Naive B cell (primary cell): ENCODE measurements at regions not wholly inside any gene's neighbourhood (a gene's known extent, or its start where the extent isn't known, plus 50 kb on each side); places are given as distances from the start of the nearest gene placed in this dataset.

Experiments
- ATAC-seq, 2 donors: fragments of 150-1000 bp; cut with Tn5 transposase; 2 replicates each; pipeline ENCODE4 v1.10.0; 2021; ENCODE audit warnings: low read depth in 2 of 2, mild to moderate bottlenecking in 2 of 2, moderate library complexity in 2 of 2
- DNase-seq: peaks from one replicate; pipeline ENCODE4 v3.0.0; 2022
- H3K27ac Mint-ChIP-seq, 6 donors: one replicate each; pipeline ENCODE4 v1.8.0; 2020 to 2022; ENCODE audit warnings: mild to moderate bottlenecking in 6 of 6, mixed read lengths in 6 of 6, moderate library complexity in 5 of 6, inconsistent platforms in 2 of 6
- H3K27me3 Mint-ChIP-seq, 3 donors: one replicate each; pipeline ENCODE4 v1.8.0; 2021 to 2022; ENCODE audit warnings: mixed read lengths in 3 of 3, mild to moderate bottlenecking in 1 of 3
- H3K36me3 Mint-ChIP-seq, 2 donors: one replicate each; pipeline ENCODE4 v1.8.0; 2020 to 2022; ENCODE audit warnings: mixed read lengths in 2 of 2, inconsistent platforms in 1 of 2, mild to moderate bottlenecking in 1 of 2
- H3K4me1 Mint-ChIP-seq, 3 donors: one replicate each; pipeline ENCODE4 v1.8.0; 2020 to 2022; ENCODE audit warnings: mixed read lengths in 3 of 3, inconsistent platforms in 1 of 3, mild to moderate bottlenecking in 1 of 3, moderate library complexity in 1 of 3
- H3K4me3 Mint-ChIP-seq, 8 donors: one replicate each; pipeline ENCODE4 v1.8.0; 2020 to 2022; ENCODE audit warnings: mild to moderate bottlenecking in 8 of 8, mixed read lengths in 8 of 8, moderate library complexity in 8 of 8, inconsistent platforms in 2 of 8
- H3K9me3 Mint-ChIP-seq, 7 donors: one replicate each; pipeline ENCODE4 v1.8.0; 2020 to 2022; ENCODE audit warnings: mixed read lengths in 7 of 7, mild to moderate bottlenecking in 5 of 7, inconsistent platforms in 2 of 7, moderate library complexity in 1 of 7

DNA sequence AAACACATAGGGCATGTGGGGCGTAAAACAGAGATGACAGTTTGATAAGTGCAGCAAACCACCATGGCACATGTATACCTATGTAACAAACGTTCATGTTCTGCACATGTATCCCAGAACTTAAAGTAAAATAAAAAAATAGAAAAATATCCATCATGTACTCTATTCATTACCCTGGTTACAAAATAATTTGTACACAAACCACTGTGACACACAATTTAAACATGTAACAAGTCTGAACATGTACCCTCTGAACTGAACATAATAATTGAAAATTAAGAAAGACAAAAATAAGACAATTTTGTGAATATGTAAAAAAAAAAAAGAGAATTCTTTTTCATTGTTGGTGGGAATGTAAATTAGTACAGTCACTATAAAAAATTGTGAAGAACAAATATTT is 379.2 kb downstream of the KDM5D start:
- no peak for DNase-seq
- Mint-ChIP-seq H3K4me1 (no peaks in the 10 kb centered on the region), H3K9me3 (peaks cover 0 to 1% (median 0%) of the 10 kb centered on the region in 7 donors), H3K36me3 (no peaks in the 10 kb centered on the region), H3K27me3 (no peaks in the 10 kb centered on the region), H3K27ac (no peak overlapping the region), H3K4me3 (no peak overlapping the region)
- ATAC-seq: no peak

DNA sequence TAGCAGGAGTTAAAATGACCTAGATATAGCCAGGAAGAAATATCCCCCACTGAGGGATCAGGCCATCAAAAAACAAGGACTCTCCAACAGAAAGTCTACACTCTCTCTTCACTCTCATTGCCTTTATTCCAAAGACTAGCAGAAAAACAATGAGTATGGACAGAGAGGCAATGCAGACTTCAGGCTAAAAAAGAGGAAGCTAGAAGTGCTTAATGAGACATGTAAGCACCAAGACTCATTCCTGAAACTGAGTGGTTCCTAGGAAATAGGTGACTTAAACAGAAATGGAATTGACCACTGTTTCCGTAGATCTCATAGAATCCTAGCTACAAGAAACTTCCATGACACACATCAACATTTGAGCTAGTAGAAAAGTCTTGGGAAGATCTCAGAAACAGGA is 387.3 kb downstream of the KDM5D start:
- H3K36me3 Mint-ChIP-seq: no peaks in the 10 kb centered on the region
- H3K9me3 Mint-ChIP-seq: peaks cover 0 to 2% (median 0%) of the 10 kb centered on the region in 7 donors
- DNase-seq (no peak), ATAC-seq (no peak)
- no peak overlapping the region for H3K27ac Mint-ChIP-seq
- H3K4me3 Mint-ChIP-seq: no peak overlapping the region
- H3K27me3 Mint-ChIP-seq: no peaks in the 10 kb centered on the region
- H3K4me1 Mint-ChIP-seq: no peaks in the 10 kb centered on the region

DNA sequence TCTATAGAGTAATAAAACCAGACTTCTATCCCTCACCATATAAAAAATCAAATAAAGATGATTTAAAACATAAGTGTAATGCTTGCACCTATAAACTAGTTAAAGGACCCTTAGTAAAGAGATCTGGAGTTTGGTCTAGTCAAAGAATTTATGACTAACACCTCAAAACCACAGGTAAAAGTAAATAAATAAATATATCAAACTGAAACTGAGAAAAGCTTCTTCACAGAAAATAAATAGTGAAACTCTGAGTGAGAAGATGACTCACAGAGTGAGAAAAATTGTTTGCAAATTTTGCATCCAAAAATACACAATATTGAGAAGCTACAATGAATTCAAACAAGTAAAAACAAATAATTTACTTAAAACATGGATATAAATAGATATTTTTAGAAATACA is 387.8 kb downstream of the KDM5D start:
- H3K27ac Mint-ChIP-seq: no peak overlapping the region
- no peaks in the 10 kb centered on the region for H3K4me1 Mint-ChIP-seq
- peaks cover 0 to 2% (median 0%) of the 10 kb centered on the region in 7 donors for H3K9me3 Mint-ChIP-seq
- H3K27me3 Mint-ChIP-seq: no peaks in the 10 kb centered on the region
- no peak overlapping the region for H3K4me3 Mint-ChIP-seq
- DNase-seq (no peak), ATAC-seq (no peak)
- no peaks in the 10 kb centered on the region for H3K36me3 Mint-ChIP-seq

DNA sequence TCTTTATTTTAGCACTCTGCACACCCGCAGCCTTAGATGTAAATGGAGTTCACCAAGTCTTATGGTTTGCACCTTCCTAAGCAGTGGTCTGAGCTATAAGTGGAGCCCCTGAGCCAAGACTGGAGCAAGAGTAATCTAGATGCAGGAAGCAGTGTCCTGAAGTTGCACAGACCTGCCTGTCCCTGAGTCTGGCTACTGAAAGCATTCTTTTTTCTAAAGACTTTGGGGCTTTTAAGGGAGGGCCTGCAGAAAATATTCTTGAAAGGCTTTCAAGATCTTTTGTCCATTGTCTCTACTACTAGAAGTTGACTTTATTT is 389.7 kb downstream of the KDM5D start:
- no peaks in the 10 kb centered on the region for H3K36me3 Mint-ChIP-seq
- H3K27ac Mint-ChIP-seq: no peak overlapping the region
- no peak overlapping the region for H3K4me3 Mint-ChIP-seq
- no peaks in the 10 kb centered on the region for H3K27me3 Mint-ChIP-seq
- H3K9me3 Mint-ChIP-seq: peaks cover 0 to 2% (median 0%) of the 10 kb centered on the region in 7 donors
- no peaks in the 10 kb centered on the region for H3K4me1 Mint-ChIP-seq
- ATAC-seq (no peak), DNase-seq (no peak)

DNA sequence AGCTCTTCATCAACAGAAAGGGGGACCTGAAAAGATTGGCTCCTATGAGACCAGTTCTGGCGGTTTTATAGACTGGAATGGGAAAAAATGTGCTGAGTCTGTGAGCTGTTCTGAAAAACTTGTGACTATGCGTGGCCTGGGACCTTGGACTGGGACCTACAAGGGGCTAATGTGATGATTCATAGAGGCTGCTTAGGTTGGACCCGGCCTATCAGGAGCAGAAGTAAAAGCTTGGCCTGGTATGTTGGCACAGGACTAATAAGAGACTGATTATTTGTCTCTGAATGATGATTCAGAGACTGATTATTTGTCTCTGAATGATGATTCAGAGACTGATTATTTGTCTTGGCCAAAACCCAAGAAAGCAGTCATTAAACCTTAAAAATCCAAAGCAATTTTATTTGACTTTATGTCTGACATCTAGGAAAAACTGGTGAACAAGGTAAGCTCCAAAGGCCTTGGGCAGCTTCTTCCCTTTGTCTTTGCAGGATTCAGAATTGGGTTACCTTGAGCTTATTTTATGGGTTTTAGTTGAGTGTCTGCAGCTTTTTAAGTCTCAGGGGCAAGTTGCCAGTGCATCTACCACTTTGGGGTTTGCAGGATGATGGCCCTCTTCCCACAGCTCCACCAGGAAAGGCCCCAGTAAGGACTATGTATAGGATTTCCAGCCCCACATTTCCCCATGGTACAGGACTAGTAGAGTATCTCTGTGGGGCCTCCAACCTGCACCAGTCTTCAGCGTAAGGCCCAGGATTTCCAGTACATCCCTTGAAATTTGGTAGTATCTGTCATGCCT is 390.3 kb downstream of the KDM5D start:
- no peak overlapping the region for H3K4me3 Mint-ChIP-seq
- no peak for DNase-seq
- no peaks in the 10 kb centered on the region for H3K27me3 Mint-ChIP-seq
- no peak for ATAC-seq
- H3K4me1 Mint-ChIP-seq: no peaks in the 10 kb centered on the region
- no peaks in the 10 kb centered on the region for H3K36me3 Mint-ChIP-seq
- H3K9me3 Mint-ChIP-seq: peaks cover 0 to 2% (median 0%) of the 10 kb centered on the region in 7 donors
- H3K27ac Mint-ChIP-seq: no peak overlapping the region

DNA sequence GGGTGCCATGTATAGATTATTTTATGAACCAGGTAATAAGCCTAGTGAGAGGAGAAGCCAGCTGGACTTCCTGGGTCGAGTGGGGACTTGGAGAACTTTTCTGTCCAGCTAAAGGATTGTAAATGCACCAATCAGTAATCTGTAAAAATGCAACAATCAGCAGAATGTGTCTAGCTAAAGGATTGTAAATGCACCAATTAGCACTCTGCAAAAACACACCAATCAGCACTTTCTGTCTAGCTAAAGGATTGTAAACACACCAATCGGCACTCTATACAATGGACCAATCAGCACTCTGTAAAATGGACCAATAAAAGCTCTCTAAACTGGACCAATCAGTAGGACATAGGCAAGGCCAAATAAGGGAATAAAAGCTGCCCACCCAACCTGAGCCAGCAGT is 392.9 kb downstream of the KDM5D start:
- H3K27me3 Mint-ChIP-seq: no peaks in the 10 kb centered on the region
- DNase-seq: no peak
- peaks cover 0 to 2% (median 0%) of the 10 kb centered on the region in 7 donors for H3K9me3 Mint-ChIP-seq
- H3K4me1 Mint-ChIP-seq: no peaks in the 10 kb centered on the region
- no peak overlapping the region for H3K27ac Mint-ChIP-seq
- H3K36me3 Mint-ChIP-seq: no peaks in the 10 kb centered on the region
- no peak overlapping the region for H3K4me3 Mint-ChIP-seq
- no peak for ATAC-seq

DNA sequence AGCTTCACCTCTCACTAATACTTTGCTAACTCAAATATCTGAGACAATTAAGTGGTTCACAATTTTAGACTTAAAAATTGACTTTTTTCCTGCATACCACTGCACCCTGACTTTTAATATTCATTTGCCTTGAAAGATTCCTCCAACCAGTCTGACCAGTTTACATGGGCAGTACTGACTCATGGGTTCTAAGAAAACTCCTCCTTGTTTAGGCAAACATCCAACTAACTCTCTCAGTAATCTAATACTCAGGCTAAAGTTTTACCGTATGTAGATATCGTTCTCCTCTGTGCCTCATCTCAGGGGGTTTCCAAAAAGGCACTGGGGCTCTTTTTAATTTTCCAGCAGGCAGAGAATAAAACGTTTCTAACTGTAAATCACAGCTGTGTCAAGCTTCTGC is 422.8 kb downstream of the KDM5D start:
- Mint-ChIP-seq H3K9me3 (peaks cover 0 to 2% (median 0%) of the 10 kb centered on the region in 7 donors), H3K4me1 (no peaks in the 10 kb centered on the region), H3K27me3 (no peaks in the 10 kb centered on the region), H3K4me3 (no peak overlapping the region), H3K27ac (no peak overlapping the region), H3K36me3 (no peaks in the 10 kb centered on the region)
- no peak for DNase-seq
- no peak for ATAC-seq

DNA sequence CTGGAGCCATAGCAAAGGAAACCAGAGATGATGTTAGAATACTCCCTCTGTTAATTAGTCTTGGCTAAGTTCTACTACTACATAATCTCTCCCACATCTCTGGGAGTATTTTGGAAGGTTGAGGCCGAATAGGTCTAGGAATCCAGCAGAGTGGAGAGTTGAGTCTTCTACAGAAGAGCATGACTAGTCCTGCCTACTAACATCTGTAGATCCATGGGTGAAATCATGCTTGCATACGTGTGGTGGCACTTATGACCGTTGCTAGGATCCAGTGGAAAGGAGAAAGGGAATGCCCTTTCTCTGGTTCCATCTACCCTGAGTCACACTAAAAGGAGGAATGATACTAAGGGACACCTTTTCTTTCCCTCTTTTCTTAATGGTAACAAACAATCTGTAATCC is 425.4 kb downstream of the KDM5D start:
- no peaks in the 10 kb centered on the region for H3K4me1 Mint-ChIP-seq
- no peaks in the 10 kb centered on the region for H3K27me3 Mint-ChIP-seq
- peaks cover 0 to 2% (median 0%) of the 10 kb centered on the region in 7 donors for H3K9me3 Mint-ChIP-seq
- no peaks in the 10 kb centered on the region for H3K36me3 Mint-ChIP-seq
- H3K27ac Mint-ChIP-seq: no peak overlapping the region
- no peak for DNase-seq
- ATAC-seq: no peak
- no peak overlapping the region for H3K4me3 Mint-ChIP-seq

DNA sequence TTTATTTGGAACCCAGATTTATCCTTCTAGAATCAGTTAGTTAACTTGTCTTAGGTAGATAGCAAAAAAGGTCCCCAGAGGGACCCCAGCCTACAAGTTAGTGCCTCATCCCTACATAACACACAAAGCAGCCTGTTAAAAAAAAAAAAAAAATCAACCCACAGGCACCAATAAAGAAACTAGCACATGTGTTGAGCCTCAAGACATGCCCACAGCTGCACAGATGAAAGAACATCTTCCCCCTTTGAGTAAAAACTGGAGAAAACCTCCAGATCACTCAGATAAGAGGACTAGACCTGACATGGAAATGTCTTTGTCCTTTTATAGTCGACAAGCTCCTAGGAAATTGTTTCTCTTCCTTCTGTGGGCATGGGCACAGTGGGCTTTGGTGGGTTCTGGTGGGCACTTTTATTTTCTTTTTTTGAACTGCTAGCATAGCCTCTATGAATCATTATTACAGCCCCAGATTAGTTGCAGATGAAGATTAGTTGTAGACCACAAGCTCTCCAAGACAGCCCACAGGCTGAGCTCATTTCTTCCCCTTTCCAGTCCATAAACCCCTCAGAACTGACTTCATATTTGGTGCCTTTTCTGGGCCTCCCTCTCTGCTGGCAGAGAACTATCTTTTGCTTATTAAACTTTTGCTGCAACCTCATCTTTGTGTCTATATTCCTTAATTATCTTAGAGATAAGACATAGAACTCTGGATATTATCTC is 427.1 kb downstream of the KDM5D start:
- no peak for ATAC-seq
- Mint-ChIP-seq H3K4me3 (no peak overlapping the region), H3K9me3 (peaks cover 0 to 2% (median 0%) of the 10 kb centered on the region in 7 donors), H3K27me3 (no peaks in the 10 kb centered on the region), H3K4me1 (no peaks in the 10 kb centered on the region), H3K27ac (no peak overlapping the region), H3K36me3 (no peaks in the 10 kb centered on the region)
- DNase-seq: no peak

DNA sequence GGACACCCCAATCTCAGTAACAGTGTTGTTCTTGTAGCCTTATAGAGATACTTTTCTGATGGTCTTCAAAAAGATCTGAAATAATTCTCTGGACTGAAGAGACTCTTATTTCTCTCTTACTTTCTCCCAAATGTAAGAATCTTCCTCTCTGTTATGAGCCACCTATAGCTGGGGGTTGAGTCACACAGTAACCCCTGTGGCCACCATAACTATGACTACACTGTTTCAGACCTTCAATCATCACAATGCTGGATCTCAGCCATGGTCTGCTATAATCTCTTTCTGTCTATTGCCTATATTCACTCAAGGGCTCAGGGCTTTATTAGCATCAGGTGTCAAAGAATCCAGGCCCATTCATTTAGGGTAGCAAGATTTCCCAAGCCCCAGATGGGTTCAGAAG is 436.9 kb downstream of the KDM5D start:
- Mint-ChIP-seq H3K36me3 (no peaks in the 10 kb centered on the region), H3K27ac (no peak overlapping the region), H3K27me3 (no peaks in the 10 kb centered on the region), H3K4me1 (no peaks in the 10 kb centered on the region), H3K4me3 (no peak overlapping the region), H3K9me3 (no peaks in the 10 kb centered on the region)
- DNase-seq (no peak), ATAC-seq (no peak)

DNA sequence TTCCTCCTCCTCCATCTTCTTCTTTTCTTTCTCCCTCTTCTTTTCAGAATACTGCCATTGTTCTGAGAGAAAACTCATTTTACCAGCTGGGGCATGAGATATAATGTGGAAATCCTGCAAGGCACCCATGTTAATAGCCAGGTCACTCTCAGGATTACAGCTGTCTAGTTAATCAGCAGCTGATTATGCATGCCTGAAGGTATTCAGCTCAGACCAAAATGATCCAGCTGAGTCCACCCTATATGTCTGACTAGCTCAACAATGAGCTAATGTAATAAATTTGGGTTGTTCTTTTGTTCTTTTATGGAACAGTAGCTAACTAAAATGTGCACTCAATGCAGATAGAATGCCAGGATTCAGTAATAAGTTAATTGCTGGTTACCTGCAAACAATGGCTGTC is 441.4 kb downstream of the KDM5D start:
- no peak for DNase-seq
- no peak for ATAC-seq
- Mint-ChIP-seq H3K4me1 (no peaks in the 10 kb centered on the region), H3K36me3 (no peaks in the 10 kb centered on the region), H3K27me3 (no peaks in the 10 kb centered on the region), H3K4me3 (no peak overlapping the region), H3K9me3 (peaks cover 0 to 1% (median 0%) of the 10 kb centered on the region in 7 donors), H3K27ac (no peak overlapping the region)

DNA sequence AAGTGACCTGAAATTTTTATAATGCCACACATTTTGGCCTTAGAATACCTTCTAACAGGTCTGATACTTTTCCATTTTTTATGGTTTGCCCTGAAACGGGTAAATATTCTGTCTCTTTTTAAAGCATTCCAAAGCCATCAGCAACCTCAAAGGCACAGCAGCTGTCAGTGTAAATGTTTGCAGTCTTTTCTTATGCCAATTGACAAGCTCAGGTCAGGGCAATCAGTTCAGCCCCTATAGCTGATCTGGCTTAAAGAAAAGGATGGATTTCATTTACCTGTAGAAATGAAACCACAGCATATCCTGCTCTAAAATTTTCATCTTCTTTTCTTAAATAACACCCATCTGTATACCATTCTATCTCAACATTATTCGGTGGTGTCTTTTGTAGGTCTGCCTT is 453.6 kb downstream of the KDM5D start:
- ATAC-seq (no peak), DNase-seq (no peak)
- H3K4me1 Mint-ChIP-seq: no peaks in the 10 kb centered on the region
- no peak overlapping the region for H3K4me3 Mint-ChIP-seq
- peaks cover 0 to 6% (median 3%) of the 10 kb centered on the region in 3 donors for H3K27me3 Mint-ChIP-seq
- H3K27ac Mint-ChIP-seq: no peak overlapping the region
- H3K9me3 Mint-ChIP-seq: peaks cover 0 to 2% (median 0%) of the 10 kb centered on the region in 7 donors
- no peaks in the 10 kb centered on the region for H3K36me3 Mint-ChIP-seq

DNA sequence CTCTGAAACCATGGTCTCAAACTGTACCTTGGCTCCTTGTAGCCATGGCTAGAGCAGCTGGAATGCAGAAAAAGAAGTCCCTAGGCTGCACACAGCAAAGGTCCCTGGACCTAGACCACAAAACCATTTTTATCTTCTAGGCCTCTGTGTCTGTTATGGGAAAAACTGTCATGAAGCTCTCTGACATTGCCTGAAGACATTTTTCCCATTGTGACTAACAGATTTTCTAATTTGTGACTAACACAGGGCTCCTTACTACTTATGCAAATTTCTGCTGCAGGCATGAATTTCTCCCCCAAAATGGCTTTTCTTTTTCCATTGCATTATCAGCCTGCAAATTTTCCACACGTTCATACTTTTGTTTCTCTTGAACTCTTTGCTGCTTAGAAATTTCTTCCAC is 470.4 kb downstream of the KDM5D start:
- no peak for DNase-seq
- Mint-ChIP-seq H3K27me3 (no peaks in the 10 kb centered on the region), H3K27ac (no peak overlapping the region), H3K4me1 (no peaks in the 10 kb centered on the region), H3K9me3 (no peaks in the 10 kb centered on the region), H3K4me3 (no peak overlapping the region), H3K36me3 (no peaks in the 10 kb centered on the region)
- no peak for ATAC-seq

DNA sequence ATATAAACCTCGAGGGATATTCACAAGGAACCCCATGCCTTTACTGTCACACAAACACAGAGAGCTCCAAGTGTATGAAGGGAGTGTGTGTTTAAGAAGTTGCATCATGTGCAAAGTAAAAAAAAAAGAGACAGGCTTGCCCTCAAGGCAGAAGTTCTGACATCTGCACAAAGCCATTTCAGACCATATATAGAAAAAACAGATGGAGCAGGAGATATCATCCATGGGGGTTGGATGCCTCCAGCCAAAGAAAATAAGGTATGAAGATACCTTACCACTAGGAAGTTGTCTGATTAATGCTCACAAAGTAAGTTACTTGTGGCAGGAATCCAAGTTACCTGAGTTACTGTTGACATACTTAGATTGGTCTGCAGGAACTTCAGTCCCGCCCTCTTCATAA is 476.2 kb downstream of the KDM5D start:
- ATAC-seq (no peak), DNase-seq (no peak)
- H3K4me1 Mint-ChIP-seq: no peaks in the 10 kb centered on the region
- no peaks in the 10 kb centered on the region for H3K9me3 Mint-ChIP-seq
- no peak overlapping the region for H3K27ac Mint-ChIP-seq
- no peaks in the 10 kb centered on the region for H3K27me3 Mint-ChIP-seq
- no peaks in the 10 kb centered on the region for H3K36me3 Mint-ChIP-seq
- H3K4me3 Mint-ChIP-seq: no peak overlapping the region
